Neural crest cell (in vitro differentiated cells): ENCODE measurements at regions not wholly inside any gene's neighbourhood (a gene's known extent, or its start where the extent isn't known, plus 50 kb on each side); places are given as distances from the start of the nearest gene placed in this dataset.
"Not testable (repeated sequence)": the region's sequence is repeated elsewhere in the genome, so short reads cannot be mapped to it uniquely, and the experiment has no call there.

Experiments
- DNase-seq: peaks from one replicate; pipeline ENCODE4 v3.0.0; 2021; ENCODE audit warnings: low read depth, mixed read lengths, low spot score
- H3K27ac Mint-ChIP-seq: one replicate; pipeline ENCODE4 v1.8.0; 2021; ENCODE audit warnings: mild to moderate bottlenecking, mixed read lengths; ENCODE audit not compliant: unreplicated experiment
- H3K27me3 Mint-ChIP-seq: 2 replicates; pipeline ENCODE4 v1.8.0; 2021; ENCODE audit warnings: low read depth, mild to moderate bottlenecking, mixed read lengths
- H3K36me3 Mint-ChIP-seq: 2 replicates; pipeline ENCODE4 v1.8.0; 2021; ENCODE audit warnings: low read depth, mild to moderate bottlenecking, mixed read lengths
- H3K4me1 Mint-ChIP-seq: 2 replicates; pipeline ENCODE4 v1.8.0; 2021; ENCODE audit warnings: mixed read lengths
- H3K4me3 Mint-ChIP-seq: one replicate; pipeline ENCODE4 v1.8.0; 2021; ENCODE audit warnings: mild to moderate bottlenecking, mixed read lengths
- H3K9me3 Mint-ChIP-seq: 2 replicates; pipeline ENCODE4 v1.8.0; 2021; ENCODE audit warnings: mixed read lengths
- TF ChIP-seq, protein P1 (sequence below): fragments of 200-600 bp; sonication (generic); conservative IDR thresholded peaks from 2 replicates; pipeline ENCODE4 v1.5.0; 2021; ENCODE audit warnings: antibody characterized with exemption, mild to moderate bottlenecking

DNA sequence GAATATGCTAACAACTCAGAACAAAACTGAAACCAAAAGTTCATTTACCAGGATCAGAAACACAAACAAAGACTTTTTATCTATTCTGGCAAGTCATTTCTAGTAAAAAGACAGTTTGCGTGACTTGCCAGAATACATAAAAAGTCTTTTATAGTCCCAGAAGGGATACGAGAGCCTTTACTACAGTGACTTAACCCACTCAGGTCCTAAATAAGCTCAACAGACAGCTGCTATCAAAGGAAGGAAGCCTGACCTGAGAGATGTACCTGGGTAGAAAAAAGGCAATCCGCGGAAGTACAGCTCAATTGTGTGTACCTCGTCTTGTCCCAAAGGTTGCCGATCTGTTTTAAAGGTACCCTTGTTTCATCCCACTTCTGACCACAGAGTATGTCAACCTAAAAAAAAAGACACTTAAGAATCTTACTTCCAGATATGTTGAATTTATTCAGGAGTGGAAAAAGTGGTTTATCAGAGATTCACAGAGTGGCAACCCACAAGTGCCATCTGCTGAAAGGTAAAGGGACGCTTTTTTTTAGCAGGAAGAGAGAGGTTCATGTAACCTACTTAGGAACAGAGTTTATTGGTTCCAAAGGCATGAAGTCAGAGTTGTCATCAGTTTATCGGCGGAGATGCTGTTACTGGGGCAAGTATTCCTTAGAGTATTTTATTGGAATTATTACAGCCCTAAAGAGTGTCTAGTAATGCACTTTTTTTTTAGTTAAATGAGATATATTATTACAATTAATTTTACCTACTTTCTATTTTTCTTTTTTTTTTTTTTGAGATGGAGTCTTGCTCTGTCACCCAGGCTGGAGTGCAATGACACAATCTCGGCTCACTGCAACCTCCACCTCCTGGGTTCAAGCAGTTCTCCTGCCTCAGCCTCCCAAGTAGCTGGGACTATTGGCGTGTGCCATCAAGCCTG, 69.7 kb upstream of the C1QTNF9B start:
- peaks cover 30% of the 10 kb centered on the region for H3K4me1 Mint-ChIP-seq
- TF ChIP-seq, protein P1, sequence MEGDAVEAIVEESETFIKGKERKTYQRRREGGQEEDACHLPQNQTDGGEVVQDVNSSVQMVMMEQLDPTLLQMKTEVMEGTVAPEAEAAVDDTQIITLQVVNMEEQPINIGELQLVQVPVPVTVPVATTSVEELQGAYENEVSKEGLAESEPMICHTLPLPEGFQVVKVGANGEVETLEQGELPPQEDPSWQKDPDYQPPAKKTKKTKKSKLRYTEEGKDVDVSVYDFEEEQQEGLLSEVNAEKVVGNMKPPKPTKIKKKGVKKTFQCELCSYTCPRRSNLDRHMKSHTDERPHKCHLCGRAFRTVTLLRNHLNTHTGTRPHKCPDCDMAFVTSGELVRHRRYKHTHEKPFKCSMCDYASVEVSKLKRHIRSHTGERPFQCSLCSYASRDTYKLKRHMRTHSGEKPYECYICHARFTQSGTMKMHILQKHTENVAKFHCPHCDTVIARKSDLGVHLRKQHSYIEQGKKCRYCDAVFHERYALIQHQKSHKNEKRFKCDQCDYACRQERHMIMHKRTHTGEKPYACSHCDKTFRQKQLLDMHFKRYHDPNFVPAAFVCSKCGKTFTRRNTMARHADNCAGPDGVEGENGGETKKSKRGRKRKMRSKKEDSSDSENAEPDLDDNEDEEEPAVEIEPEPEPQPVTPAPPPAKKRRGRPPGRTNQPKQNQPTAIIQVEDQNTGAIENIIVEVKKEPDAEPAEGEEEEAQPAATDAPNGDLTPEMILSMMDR = no peak
- DNase-seq = no peak

DNA sequence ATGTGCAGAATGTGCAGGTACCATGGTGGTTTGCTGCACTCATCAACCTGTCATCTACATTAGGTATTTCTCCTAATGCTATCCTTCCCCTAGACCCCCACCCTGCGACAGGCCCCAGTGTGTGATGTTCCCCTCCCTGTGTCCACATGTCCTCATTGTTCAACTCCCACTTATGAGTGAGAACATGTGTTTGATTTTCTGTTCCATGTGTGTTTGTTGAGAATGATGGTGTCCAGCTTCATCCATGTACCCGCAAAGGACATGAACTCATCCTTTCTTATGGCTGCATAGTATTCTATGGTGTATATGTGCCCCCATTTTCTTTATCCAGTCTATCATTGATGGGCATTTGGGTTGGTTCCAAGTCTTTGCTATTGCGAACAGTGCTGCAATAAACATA, 70.5 kb upstream of the C1QTNF9B start:
- H3K4me1 Mint-ChIP-seq = peaks cover 30% of the 10 kb centered on the region
- not testable (repeated sequence) for H3K27me3 Mint-ChIP-seq, DNase-seq, H3K27ac Mint-ChIP-seq, H3K9me3 Mint-ChIP-seq, H3K4me3 Mint-ChIP-seq, H3K36me3 Mint-ChIP-seq

More for the DNA sequence above, 69.7 kb upstream of the C1QTNF9B start:
- Mint-ChIP-seq H3K4me3 (no peak overlapping the region), H3K9me3 (no peaks in the 10 kb centered on the region), H3K27ac (no peak overlapping the region), H3K36me3 (no peaks in the 10 kb centered on the region), H3K27me3 (no peaks in the 10 kb centered on the region)

DNA sequence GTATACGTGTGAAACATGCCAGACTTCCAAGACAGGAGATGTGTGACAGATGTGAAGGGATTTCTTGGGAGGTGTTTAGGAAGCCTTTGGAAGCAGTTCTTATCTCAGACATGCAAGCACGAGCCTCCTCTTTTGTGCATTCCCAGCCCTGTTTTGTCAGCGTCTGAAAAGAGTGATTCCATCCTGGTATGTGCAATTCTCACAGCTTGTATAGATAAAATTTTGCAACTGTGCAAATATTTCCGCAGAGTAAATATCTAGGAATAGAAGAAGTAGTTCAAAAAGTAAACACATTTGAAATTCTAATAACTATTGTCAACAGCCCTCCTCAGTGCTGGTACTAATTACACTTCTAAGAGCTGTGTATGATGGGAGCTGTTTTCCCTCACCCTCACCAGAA, 72.3 kb upstream of the C1QTNF9B start:
- Mint-ChIP-seq H3K27me3 (no peaks in the 10 kb centered on the region), H3K27ac (no peak overlapping the region), H3K9me3 (no peaks in the 10 kb centered on the region), H3K36me3 (no peaks in the 10 kb centered on the region), H3K4me3 (no peak overlapping the region), H3K4me1 (peaks cover 19% of the 10 kb centered on the region)
- TF ChIP-seq, protein P1 = no peak
- DNase-seq = no peak

DNA sequence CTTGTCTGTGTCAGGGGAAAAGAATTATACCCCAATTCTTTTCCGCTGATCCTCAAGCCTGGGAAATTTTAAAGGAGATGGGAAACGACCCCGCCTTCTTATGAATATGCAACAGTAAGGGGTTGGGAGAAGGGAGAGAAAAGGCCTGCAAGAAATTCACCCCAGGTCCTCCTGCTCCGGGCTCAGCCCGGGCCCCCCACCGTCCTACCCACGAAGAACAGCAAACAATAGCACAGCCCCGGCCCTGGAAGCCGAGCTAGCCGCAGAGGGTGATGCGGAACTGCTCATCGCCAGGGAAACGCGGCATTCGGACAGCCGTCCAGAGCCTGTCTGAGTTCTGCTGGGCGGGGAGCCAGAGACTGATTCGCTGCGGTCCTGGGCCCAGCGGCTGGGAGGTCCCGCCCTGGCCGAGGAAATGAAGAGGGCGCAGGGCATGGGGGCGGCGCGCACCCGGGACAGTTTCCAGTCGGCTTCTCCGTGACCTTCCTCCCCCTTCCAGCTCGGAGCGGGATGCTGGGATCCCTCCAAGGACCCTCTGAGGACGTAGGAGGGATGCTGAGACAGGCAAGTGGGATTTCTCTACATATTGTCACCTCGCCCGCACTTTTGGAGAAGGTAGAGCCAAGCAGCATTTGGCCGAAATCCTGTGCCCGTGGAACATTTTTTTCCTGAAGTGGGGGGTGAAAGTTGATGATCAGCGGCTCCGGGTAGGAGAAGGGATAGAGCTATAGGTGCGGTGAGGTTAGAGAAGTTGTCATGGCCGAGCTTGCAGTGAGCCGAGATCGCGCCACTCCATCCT, 82.3 kb upstream of the C1QTNF9B start:
- Mint-ChIP-seq H3K27ac (peak overlapping the region; percentile 98), H3K27me3 (no peaks in the 10 kb centered on the region), H3K4me1 (peaks cover 53% of the 10 kb centered on the region), H3K36me3 (peaks cover 3% of the 10 kb centered on the region), H3K9me3 (no peaks in the 10 kb centered on the region), H3K4me3 (peak overlapping the region; percentile 97)
- TF ChIP-seq, protein P1 = no peak
- peak; percentile 55 for DNase-seq

DNA sequence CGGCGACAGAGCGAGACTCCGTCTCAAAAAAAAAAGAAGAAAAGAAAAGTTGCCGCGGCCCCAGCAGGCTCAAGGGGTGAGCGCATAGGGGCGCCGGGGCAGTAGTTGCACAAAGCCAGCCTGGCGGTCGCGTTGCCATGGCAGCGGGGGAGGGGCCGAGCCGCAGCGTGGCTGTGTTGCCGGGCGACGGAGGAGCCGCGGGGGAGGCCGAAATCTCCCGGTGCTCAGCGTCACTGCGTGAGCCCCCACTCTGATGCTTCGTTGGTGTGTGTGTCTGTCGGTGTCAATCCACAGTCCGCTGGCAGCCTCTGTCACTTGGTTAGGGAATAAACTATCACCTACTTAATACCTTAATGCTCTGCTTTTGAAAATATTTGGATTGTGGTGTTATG, 82.9 kb upstream of the C1QTNF9B start:
- peaks cover 55% of the 10 kb centered on the region for H3K4me1 Mint-ChIP-seq

More for the DNA sequence above, 82.9 kb upstream of the C1QTNF9B start:
- peak; percentile 89 for DNase-seq
- Mint-ChIP-seq H3K36me3 (peaks cover 3% of the 10 kb centered on the region), H3K9me3 (no peaks in the 10 kb centered on the region), H3K4me3 (peak overlapping the region; percentile 97), H3K27me3 (no peaks in the 10 kb centered on the region), H3K27ac (peak overlapping the region; percentile 98)
- TF ChIP-seq, protein P1 = no peak
